Heart right ventricle (tissue), 16 donors: ENCODE measurements at regions not wholly inside any gene's neighbourhood (a gene's known extent, or its start where the extent isn't known, plus 50 kb on each side); places are given as distances from the start of the nearest gene placed in this dataset.

Experiments used
- ATAC-seq, 8 donors: fragments of 200-7000 bp; cut with Tn5 transposase; one replicate each; pipeline ENCODE4 v1.9.1; 2020; ENCODE audit warnings: mild to moderate bottlenecking in 8 of 8, moderate library complexity in 8 of 8, moderate number of reproducible peaks in 1 of 8
- DNase-seq, 2 donors: peaks; one replicate each; pipeline ENCODE4 v3.0.0-alpha.2; 2020
- H3K27ac ChIP-seq, 10 donors: fragments of 200-600 bp; sonication (generic) in 2 of 10; one replicate each; pipeline versions ENCODE4 v1.5.0 to v1.8.0; 2020 to 2022; ENCODE audit warnings: mild to moderate bottlenecking in 3 of 10
- H3K27me3 ChIP-seq, 7 donors: fragments of 200-600 bp; one replicate each; pipeline ENCODE4 v1.8.0; 2021 to 2022; ENCODE audit warnings: mild to moderate bottlenecking in 2 of 7
- H3K36me3 ChIP-seq, 9 donors: fragments of 200-600 bp; sonication (generic) in 1 of 9; one replicate each; pipeline versions ENCODE4 v1.5.0 to v1.8.0; 2020 to 2022; ENCODE audit warnings: mild to moderate bottlenecking in 2 of 9
- H3K4me1 ChIP-seq, 9 donors: fragments of 200-600 bp; sonication (generic) in 1 of 9; one replicate each; pipeline versions ENCODE4 v1.5.0 to v1.8.0; 2020 to 2022; ENCODE audit warnings: mild to moderate bottlenecking in 4 of 9
- H3K4me3 ChIP-seq, 10 donors: fragments of 200-600 bp; sonication (generic) in 2 of 10; one replicate each; pipeline versions ENCODE4 v1.5.0 to v1.8.0; 2020 to 2022; ENCODE audit warnings: mild to moderate bottlenecking in 7 of 10, moderate library complexity in 2 of 10
- H3K9me3 ChIP-seq, 11 donors: fragments of 200-600 bp in 10 of 11; sonication (generic) in 2 of 11; one replicate each; pipeline versions ENCODE4 v1.5.0 to v1.8.0; 2013 to 2022; ENCODE audit warnings: mild to moderate bottlenecking in 2 of 11, control low read depth in 1 of 11, moderate library complexity in 1 of 11
- WGBS, 2 donors: extraction: QIAGEN DNeasy Blood & Tissue Kit; methylation state at CpG; one replicate each; pipeline ENCODE4 v1.1.7; 2013; ENCODE audit warnings: inconsistent platforms in 1 of 2; 5-methylcytosine and 5-hydroxymethylcytosine counted together
- intact Hi-C, 10 donors: fragments of 100-400 bp; cut with DNase I; formaldehyde crosslinking; loops; one replicate each; pipeline versions ENCODE4 v1.11.1 to v1.14.2; 2022
- TF ChIP-seq, protein P1 (sequence below), 9 donors: fragments of 200-600 bp; sonication (generic) in 2 of 9; IDR thresholded peaks; one replicate each; pipeline versions ENCODE4 v1.5.0 to v1.8.0; 2021 to 2022; ENCODE audit warnings: antibody characterized with exemption in 9 of 9, mild to moderate bottlenecking in 5 of 9, moderate library complexity in 1 of 9
- donor health status: Arrhythmogenic right ventricular cardiomyopathy.
- donor health status: ischemic (EF 13 %, LVEDD 7.1; RV severe dilation, severe dysfunction).
- donor health status: healthy with polysubstance abuse.
- donor health status: DM: no; HTN: yes; CAD: no.
- donor health status: DM: no; HTN: no; CAD: no.
- donor health status: ischemic (EF 25% LVEDD 6.9; RV normal size, moderate dysfunction).
- donor health status: ischemic (EF 25% LVEDD 5.7; RV mildly dilated, moderate dysfunction).
- donor health status: healthy.
- donor health status: DM: yes; HTN: yes; CAD: no.
- donor health status: Ischemic cardiomyopathy.
- donor health status: ischemic (EF 35%, LVEDD 5.7; RV mildly dilated, moderate dysfunction).
- donor health status: nonischemic (EF 11% LVEDD 7.7; RV severe dilation, severe dysfunction).
- donor health status: DM: yes; HTN: yes; CAD: no.
- donor health status: PGD.
- donor health status: ischemic (EF 29% LVEDD 5.4; RV normal size, mild dysfunction).
- donor health status: nonischemic (EF 23%, LVEDD 6.1; RV moderate dilation, normal function).

DNA sequence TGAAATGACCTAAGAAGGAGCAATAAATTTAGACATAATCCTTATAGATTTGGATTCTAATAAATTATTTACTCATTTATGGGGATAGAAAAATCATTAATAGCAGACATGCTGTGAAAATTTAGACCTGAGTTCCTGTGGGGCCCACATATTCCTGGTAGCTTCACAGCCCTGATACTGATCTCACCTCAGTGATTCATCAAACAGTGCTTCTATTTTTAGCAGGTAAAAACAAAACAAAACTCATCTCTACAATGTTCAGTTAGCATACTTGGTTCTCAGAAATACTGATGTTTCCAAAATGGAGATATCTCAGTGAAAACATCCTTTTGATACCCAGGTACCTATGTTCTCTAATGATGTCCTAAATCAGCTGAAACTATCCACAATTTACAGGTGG lies 841.1 kb upstream of the SORCS1 start:
- ATAC-seq = no peak
- no peak overlapping the region for H3K4me3 ChIP-seq

GRCh38 chr10:108003576-108003975 lies 839.1 kb upstream of the SORCS1 start:
- H3K27me3 ChIP-seq = no peaks in the 10 kb centered on the region
- ATAC-seq (no peak), DNase-seq (no peak)
- H3K9me3 ChIP-seq = peaks cover 0 to 18% (median 0%) of the 10 kb centered on the region in 11 donors
- no peaks in the 10 kb centered on the region for H3K4me1 ChIP-seq
- no peak overlapping the region for H3K27ac ChIP-seq
- TF ChIP-seq, protein P1, sequence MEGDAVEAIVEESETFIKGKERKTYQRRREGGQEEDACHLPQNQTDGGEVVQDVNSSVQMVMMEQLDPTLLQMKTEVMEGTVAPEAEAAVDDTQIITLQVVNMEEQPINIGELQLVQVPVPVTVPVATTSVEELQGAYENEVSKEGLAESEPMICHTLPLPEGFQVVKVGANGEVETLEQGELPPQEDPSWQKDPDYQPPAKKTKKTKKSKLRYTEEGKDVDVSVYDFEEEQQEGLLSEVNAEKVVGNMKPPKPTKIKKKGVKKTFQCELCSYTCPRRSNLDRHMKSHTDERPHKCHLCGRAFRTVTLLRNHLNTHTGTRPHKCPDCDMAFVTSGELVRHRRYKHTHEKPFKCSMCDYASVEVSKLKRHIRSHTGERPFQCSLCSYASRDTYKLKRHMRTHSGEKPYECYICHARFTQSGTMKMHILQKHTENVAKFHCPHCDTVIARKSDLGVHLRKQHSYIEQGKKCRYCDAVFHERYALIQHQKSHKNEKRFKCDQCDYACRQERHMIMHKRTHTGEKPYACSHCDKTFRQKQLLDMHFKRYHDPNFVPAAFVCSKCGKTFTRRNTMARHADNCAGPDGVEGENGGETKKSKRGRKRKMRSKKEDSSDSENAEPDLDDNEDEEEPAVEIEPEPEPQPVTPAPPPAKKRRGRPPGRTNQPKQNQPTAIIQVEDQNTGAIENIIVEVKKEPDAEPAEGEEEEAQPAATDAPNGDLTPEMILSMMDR (IDR thresholded peaks at IDR 0.05) = no peak
- intact Hi-C loops = loop anchor here in 1 of 10 donors (1.0 kb wide), 1 partner anchor 9 kb away; no protein-coding TSS in a partner anchor
- no peak overlapping the region for H3K4me3 ChIP-seq
- no peaks in the 10 kb centered on the region for H3K36me3 ChIP-seq

More for the DNA sequence above, 841.1 kb upstream of the SORCS1 start:
- no peak for DNase-seq
- no peaks in the 10 kb centered on the region for H3K36me3 ChIP-seq
- H3K9me3 ChIP-seq = peaks cover 0 to 19% (median 0%) of the 10 kb centered on the region in 11 donors
- no peaks in the 10 kb centered on the region for H3K27me3 ChIP-seq
- no peak overlapping the region for H3K27ac ChIP-seq
- no peaks in the 10 kb centered on the region for H3K4me1 ChIP-seq
- intact Hi-C loops = no loop called here
- TF ChIP-seq, protein P1 (IDR thresholded peaks at IDR 0.05) = no peak

GRCh38 chr10:108003061-108003460 lies 838.6 kb upstream of the SORCS1 start:
- no peaks in the 10 kb centered on the region for H3K36me3 ChIP-seq
- no peaks in the 10 kb centered on the region for H3K27me3 ChIP-seq
- ATAC-seq = no peak
- TF ChIP-seq, protein P1 (IDR thresholded peaks at IDR 0.05) = no peak
- H3K27ac ChIP-seq = no peak overlapping the region
- intact Hi-C loops = loop anchor here in 1 of 10 donors (1.0 kb wide), 1 partner anchor 9 kb away; no protein-coding TSS in a partner anchor
- H3K4me3 ChIP-seq = no peak overlapping the region
- DNase-seq = no peak
- peaks cover 0 to 15% (median 0%) of the 10 kb centered on the region in 11 donors for H3K9me3 ChIP-seq
- no peaks in the 10 kb centered on the region for H3K4me1 ChIP-seq

DNA sequence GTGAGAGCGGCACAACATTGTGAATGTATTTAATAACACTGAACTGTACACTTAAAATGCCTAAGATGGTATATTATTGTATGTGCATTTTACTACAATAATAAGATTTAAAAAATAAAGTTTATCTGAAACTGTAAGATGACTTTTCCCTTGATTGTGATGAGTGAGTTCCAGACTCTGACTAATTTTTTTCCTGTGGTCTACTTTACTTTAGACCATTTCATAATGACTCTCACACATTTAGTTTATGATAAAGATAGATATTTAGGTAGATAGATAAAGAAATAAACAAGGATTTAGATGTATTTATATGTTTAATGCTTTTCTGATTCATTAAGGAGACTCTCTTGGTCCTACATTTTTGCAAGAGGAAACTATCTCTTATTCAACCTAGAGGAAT lies 835.9 kb upstream of the SORCS1 start:
- TF ChIP-seq, protein P1 (IDR thresholded peaks at IDR 0.05) = no peak
- DNase-seq = no peak
- Histone ChIP-seq H3K4me1 (no peaks in the 10 kb centered on the region), H3K4me3 (no peak overlapping the region), H3K27me3 (no peaks in the 10 kb centered on the region), H3K27ac (no peak overlapping the region), H3K9me3 (no peaks in the 10 kb centered on the region), H3K36me3 (no peaks in the 10 kb centered on the region)
- intact Hi-C loops = no loop called here
- WGBS, 2 donors = 79 to 90% methylated on average over 1 of the region's 1 CpG
- no peak for ATAC-seq
